AG10803 (cell line): ENCODE measurements at regions not wholly inside any gene's neighbourhood (a gene's known extent, or its start where the extent isn't known, plus 50 kb on each side); places are given as distances from the start of the nearest gene placed in this dataset.
A peak's percentile ranks its signal among the peaks of the same experiment; 100 is the strongest.
"Not testable (repeated sequence)": the region's sequence is repeated elsewhere in the genome, so short reads cannot be mapped to it uniquely, and the experiment has no call there.

Experiments
- DNase-seq: peaks from one replicate; pipeline ENCODE4 v3.0.0; 2010; ENCODE audit warnings: low read depth
- H3K4me3 ChIP-seq: 2 replicates; pipeline ENCODE4 v1.5.1; 2011; ENCODE audit warnings: mild to moderate bottlenecking, low read length, control low read depth
- TF ChIP-seq, protein P1 (sequence below): conservative IDR thresholded peaks from 2 replicates; pipeline ENCODE4 v1.5.1; 2011; ENCODE audit warnings: mild to moderate bottlenecking, low read length, control low read depth, inconsistent platforms

GRCh38 chr6:134665029-134665723 is 284.7 kb downstream of the ALDH8A1 start:
- TF ChIP-seq, protein P1, sequence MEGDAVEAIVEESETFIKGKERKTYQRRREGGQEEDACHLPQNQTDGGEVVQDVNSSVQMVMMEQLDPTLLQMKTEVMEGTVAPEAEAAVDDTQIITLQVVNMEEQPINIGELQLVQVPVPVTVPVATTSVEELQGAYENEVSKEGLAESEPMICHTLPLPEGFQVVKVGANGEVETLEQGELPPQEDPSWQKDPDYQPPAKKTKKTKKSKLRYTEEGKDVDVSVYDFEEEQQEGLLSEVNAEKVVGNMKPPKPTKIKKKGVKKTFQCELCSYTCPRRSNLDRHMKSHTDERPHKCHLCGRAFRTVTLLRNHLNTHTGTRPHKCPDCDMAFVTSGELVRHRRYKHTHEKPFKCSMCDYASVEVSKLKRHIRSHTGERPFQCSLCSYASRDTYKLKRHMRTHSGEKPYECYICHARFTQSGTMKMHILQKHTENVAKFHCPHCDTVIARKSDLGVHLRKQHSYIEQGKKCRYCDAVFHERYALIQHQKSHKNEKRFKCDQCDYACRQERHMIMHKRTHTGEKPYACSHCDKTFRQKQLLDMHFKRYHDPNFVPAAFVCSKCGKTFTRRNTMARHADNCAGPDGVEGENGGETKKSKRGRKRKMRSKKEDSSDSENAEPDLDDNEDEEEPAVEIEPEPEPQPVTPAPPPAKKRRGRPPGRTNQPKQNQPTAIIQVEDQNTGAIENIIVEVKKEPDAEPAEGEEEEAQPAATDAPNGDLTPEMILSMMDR: no peak
- H3K4me3 ChIP-seq: no peak overlapping the region
- DNase-seq: no peak

DNA sequence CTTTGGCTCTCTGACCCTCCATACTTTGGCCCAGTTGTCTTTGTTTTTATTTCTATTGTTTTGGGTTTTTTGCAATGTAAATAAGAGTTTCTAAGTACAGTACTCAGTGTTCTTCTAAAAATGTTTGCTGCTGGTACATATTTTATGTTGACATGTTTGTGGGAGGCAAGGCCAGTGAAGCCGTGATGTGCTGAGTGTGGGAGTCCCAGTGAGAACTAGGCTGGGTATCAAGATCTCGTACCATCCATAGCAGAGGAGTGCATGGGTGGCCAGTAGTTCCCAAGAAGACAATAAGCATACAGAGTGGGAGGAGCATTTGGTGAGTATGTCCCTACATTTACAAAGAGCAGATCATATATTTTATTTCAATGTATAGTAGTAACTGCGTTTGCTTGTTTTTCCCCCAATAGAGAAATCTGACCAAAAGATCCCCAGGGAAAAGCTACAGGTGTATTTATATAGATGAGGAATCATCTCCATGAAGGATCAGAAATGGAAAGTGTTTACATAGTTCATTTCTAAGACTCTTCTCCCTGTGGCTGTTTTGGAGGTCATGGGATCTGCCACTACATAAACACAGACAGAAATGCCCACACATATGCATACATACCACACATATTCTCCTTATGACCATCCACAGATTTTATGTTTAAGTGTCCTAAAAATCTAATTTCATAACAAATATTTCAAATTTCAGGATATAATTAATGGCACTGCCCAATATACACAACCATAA is 285.9 kb downstream of the ALDH8A1 start:
- peak; percentile 29 for DNase-seq
- TF ChIP-seq, protein P1: no peak
- H3K4me3 ChIP-seq: no peak overlapping the region

GRCh38 chr6:134663356-134663755 is 286.5 kb downstream of the ALDH8A1 start:
- TF ChIP-seq, protein P1: no peak
- H3K4me3 ChIP-seq: no peak overlapping the region
- DNase-seq: no peak

- no peak overlapping the region for H3K4me3 ChIP-seq
- TF ChIP-seq, protein P1: no peak
- no peak for DNase-seq
Observed at GRCh38 chr6:134662077-134662700, 287.7 kb downstream of the ALDH8A1 start.

- not testable (repeated sequence) for DNase-seq
Observed at GRCh38 chr6:134659885-134660284, 290.0 kb downstream of the ALDH8A1 start.

DNA sequence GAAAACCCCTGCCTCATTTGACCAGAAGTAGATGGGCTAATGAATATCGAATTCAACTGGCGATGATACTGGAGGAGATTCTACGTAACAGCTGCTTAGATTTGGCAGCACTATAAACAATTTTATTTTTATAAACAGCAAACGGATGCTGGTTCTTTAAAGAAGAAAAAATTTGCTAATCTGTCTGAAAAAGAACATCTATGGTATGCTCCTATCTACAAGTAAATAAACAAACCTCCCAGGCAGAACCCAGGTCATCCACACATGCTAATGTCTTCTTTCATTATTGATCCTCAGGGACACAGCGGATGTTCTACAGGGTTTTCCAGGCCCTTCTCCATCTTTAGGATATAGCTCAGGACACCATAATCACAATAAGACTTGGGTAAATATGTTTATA is 291.3 kb downstream of the ALDH8A1 start:
- H3K4me3 ChIP-seq: no peak overlapping the region
- no peak for DNase-seq
- TF ChIP-seq, protein P1: no peak

More at GRCh38 chr6:134659885-134660284, 290.0 kb downstream of the ALDH8A1 start:
- not testable (repeated sequence) for H3K4me3 ChIP-seq

DNA sequence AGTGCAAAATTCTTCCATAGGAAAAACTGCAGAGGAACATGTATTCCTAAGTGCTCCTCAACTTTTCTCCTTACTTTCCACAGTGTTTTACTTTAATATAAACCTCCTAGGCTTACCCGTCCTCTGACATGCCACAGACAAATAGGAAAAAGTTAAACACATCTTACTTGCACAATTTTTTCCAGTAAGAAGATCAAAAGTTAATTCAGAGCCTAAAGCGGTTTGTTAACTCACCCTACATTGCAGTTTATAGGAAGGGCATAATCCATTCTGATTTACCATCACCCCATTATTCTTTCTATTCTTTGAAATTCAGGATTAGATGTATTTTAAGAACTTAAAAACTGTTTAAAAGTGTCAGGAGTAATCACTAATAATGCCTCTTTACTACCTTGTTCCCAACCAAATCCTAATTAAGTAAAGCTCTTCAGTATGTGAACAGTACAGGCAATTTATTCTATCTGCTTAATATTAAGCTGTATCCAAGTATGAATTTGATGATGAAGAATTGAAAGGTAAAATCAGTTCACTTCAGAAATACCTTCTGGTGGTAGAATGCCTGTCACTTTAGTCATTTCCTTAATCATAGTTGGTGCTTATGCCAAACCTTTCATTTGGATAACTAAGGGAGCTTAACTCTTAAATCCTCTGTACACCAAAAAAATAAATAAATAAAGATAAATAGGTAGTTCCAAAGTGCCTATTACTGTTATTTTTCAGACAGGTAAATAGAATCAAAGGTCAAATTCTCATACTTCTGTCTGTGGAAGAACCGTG is 292.0 kb downstream of the ALDH8A1 start:
- TF ChIP-seq, protein P1: no peak
- DNase-seq: no peak
- no peak overlapping the region for H3K4me3 ChIP-seq
